ENCODE measurements at regions not wholly inside any gene's neighbourhood (a gene's known extent, or its start where the extent isn't known, plus 50 kb on each side); places are given as distances from the start of the nearest gene placed in this dataset.
A peak's percentile ranks its signal among the peaks of the same experiment; 100 is the strongest.

GRCh38 chr11:110779108-110779507, 66.9 kb upstream of the ARHGAP20 start:
- TF ChIP-seq CTCF (IDR thresholded peaks at IDR 0.05; ENCODE audit: low read length, missing control alignments), result no peak
- H3K4me3 ChIP-seq (replicated peaks; ENCODE audit: low read depth, low read length), result no peak overlapping the region

GRCh38 chr11:110778343-110778742, 66.1 kb upstream of the ARHGAP20 start:
- H3K4me3 ChIP-seq (replicated peaks; ENCODE audit: low read depth, low read length), result no peak overlapping the region
- no peak for DNase-seq (ENCODE audit: low read depth)
- TF ChIP-seq CTCF (IDR thresholded peaks at IDR 0.05; ENCODE audit: low read length, missing control alignments), result no peak

More at GRCh38 chr11:110779108-110779507, 66.9 kb upstream of the ARHGAP20 start:
- DNase-seq (ENCODE audit: low read depth), result no peak

GRCh38 chr11:110777775-110778174, 65.5 kb upstream of the ARHGAP20 start:
- TF ChIP-seq CTCF (IDR thresholded peaks at IDR 0.05; ENCODE audit: low read length, missing control alignments), result no peak
- no peak overlapping the region for H3K4me3 ChIP-seq (replicated peaks; ENCODE audit: low read depth, low read length)
- DNase-seq (ENCODE audit: low read depth), result peak; percentile 57

GRCh38 chr11:110776081-110776480, 63.8 kb upstream of the ARHGAP20 start:
- no peak overlapping the region for H3K4me3 ChIP-seq (replicated peaks; ENCODE audit: low read depth, low read length)
- peak; percentile 36 for DNase-seq (ENCODE audit: low read depth)
- no peak for TF ChIP-seq CTCF (IDR thresholded peaks at IDR 0.05; ENCODE audit: low read length, missing control alignments)

- H3K4me3 ChIP-seq (replicated peaks; ENCODE audit: low read depth, low read length), result no peak overlapping the region
- no peak for DNase-seq (ENCODE audit: low read depth)
- TF ChIP-seq CTCF (IDR thresholded peaks at IDR 0.05; ENCODE audit: low read length, missing control alignments), result no peak
Measured at GRCh38 chr11:110774138-110775014, 62.1 kb upstream of the ARHGAP20 start.

GRCh38 chr11:110773442-110773841, 61.2 kb upstream of the ARHGAP20 start:
- TF ChIP-seq CTCF (IDR thresholded peaks at IDR 0.05; ENCODE audit: low read length, missing control alignments), result no peak
- DNase-seq (ENCODE audit: low read depth), result no peak
- H3K4me3 ChIP-seq (replicated peaks; ENCODE audit: low read depth, low read length), result no peak overlapping the region

GRCh38 chr11:110772863-110773262, 60.6 kb upstream of the ARHGAP20 start:
- DNase-seq (ENCODE audit: low read depth), result no peak
- no peak for TF ChIP-seq CTCF (IDR thresholded peaks at IDR 0.05; ENCODE audit: low read length, missing control alignments)

More at GRCh38 chr11:110772863-110773262, 60.6 kb upstream of the ARHGAP20 start:
- no peak overlapping the region for H3K4me3 ChIP-seq (replicated peaks; ENCODE audit: low read depth, low read length)

Data from fibroblast of pulmonary artery (primary cell).